Vagina (tissue), 2 donors: ENCODE measurements at regions not wholly inside any gene's neighbourhood (a gene's known extent, or its start where the extent isn't known, plus 50 kb on each side); places are given as distances from the start of the nearest gene placed in this dataset.
A peak's percentile ranks its signal among the peaks of the same experiment; 100 is the strongest.

Source experiments
- CTCF ChIP-seq, 3 experiments: fragments of 450-650 bp in 2 of 3; fragments of 200-600 bp in 1 of 3; sonication (generic) in 1 of 3; IDR thresholded peaks; one replicate each; pipeline ENCODE4 v1.5.1; 2017 to 2019; ENCODE audit warnings: antibody characterized with exemption in 3 of 3, mild to moderate bottlenecking in 2 of 3, moderate library complexity in 2 of 3
- POLR2AphosphoS5 ChIP-seq, 2 donors: sonication (generic); formaldehyde crosslinking; IDR thresholded peaks; one replicate each; pipeline ENCODE4 v1.9.0; 2017; ENCODE audit warnings: antibody characterized with exemption in 2 of 2, mild to moderate bottlenecking in 2 of 2, low read depth in 1 of 2; ENCODE audit not compliant: insufficient read depth in 1 of 2

GRCh38 chr5:38783011-38783561 is 62.7 kb upstream of the OSMR start:
- TF ChIP-seq CTCF (IDR thresholded peaks at IDR 0.05) (no peak), POLR2AphosphoS5 (IDR thresholded peaks at IDR 0.05; ENCODE audit: insufficient read depth in 1 of 2, low read depth in 1 of 2) (peak in 1 of 2 donors; percentile 34)
